Inflammatory macrophage treated with lipopolysaccharide for 4 hours (primary cell): ENCODE measurements at regions not wholly inside any gene's neighbourhood (a gene's known extent, or its start where the extent isn't known, plus 50 kb on each side); places are given as distances from the start of the nearest gene placed in this dataset.
A peak's percentile ranks its signal among the peaks of the same experiment; 100 is the strongest.

Source experiments
- DNase-seq: peaks from one replicate; pipeline ENCODE4 v3.0.0-alpha.2; 2020

DNA sequence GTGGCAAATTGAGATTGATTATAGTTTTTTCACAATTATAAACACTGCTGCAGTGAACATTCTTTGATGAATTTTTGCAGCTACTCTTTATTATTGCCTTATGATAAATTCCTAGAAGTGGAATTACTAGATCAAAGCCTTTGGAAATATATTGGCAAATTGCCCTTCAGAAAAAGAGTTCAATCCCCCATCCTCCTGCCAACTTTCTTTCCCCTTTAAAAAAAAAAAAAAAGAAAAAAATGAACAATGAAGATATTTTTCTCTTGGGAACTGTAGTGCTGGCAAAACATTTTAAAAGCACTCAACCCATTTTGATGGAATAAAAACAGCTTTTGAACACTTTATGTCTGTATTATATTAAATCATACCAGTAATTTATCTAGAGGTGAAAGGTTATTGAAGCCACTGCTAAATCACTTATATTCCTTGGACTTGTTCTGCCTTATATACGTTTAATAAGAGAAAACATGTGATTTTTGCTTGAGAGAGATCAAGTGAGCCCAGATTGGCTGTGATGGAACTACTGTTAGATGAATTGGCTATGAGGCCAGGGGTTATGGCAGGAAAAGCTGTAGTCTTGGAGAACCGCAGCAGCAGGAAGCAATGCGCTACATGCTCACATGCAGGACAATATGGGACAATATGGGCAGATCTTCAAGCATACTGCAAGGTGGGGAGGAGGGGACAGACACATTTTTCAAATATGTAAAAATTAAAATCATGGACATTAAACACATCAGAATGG is 212.8 kb upstream of the C2CD4B start:
- DNase-seq: no peak

DNA sequence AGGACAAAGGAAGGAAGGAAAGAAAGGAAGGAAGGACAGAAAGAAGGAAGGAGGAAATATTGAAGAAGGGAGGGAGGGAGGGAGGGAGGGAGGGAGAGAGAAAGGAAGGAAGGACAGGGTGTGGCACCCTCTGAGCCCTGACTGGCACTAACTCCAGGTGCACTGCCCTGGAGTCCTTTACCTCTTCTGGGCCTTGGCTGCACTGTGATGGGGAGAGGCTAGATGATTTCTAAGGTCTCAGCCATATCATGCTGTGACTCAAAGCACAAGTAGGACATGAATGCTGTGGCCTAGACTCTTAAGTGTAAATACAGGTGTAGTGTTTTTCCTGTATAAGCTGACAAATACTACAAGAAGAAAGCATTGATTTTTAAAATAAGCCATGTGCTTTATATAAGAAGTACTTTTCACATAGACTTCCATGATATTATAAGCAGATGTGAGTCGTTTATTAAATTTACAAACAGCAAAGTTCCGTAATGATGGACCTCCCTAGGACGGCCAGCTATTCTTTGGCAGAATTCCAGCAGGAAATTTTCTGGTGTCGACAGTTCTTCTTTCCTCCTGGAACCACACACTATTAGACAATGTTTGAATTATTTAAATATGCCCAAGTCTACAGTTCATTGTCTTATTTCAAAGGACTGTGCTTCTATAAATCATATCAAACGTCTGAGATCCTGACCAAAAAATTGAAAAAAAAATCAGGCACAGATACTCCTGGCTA is 213.8 kb upstream of the C2CD4B start:
- no peak for DNase-seq

DNA sequence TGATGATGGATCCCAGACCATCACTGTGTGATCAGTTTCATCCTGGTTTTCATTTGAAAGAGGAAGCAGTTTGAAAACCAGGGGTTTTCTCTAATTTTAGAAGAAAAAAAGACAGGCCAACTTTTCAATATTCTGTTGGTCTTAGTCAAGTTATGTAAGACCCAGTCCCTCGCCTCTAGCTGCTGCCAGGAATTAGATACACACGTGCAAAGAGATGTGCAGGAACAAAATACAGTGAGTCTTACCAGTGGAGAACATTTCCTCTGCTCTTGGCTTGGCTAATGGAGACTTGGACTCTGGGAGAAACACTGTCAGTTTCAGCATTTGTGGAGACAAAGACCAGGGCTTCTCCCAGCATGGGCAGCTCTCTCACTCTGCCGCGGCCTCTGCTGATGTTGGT is 214.9 kb upstream of the C2CD4B start:
- no peak for DNase-seq

DNA sequence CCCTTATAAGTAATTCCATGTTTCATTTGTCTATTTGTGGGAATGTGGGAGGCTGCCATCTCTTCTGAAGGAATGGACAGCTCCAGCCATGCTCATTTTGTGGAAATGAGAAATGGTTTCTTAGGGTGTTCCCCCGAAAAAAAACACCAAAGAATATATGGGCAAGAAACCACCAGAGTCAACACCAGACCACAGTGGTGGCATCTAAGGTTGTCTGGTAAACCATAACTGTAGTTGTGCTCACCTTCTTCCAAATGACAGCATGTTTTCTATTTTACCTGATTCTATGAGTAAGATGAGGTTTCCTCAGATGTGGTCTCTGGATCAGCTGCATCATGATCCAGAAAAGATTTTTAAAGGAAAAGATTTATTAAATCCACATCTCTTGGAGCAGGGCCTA is 217.0 kb upstream of the C2CD4B start:
- DNase-seq: no peak

DNA sequence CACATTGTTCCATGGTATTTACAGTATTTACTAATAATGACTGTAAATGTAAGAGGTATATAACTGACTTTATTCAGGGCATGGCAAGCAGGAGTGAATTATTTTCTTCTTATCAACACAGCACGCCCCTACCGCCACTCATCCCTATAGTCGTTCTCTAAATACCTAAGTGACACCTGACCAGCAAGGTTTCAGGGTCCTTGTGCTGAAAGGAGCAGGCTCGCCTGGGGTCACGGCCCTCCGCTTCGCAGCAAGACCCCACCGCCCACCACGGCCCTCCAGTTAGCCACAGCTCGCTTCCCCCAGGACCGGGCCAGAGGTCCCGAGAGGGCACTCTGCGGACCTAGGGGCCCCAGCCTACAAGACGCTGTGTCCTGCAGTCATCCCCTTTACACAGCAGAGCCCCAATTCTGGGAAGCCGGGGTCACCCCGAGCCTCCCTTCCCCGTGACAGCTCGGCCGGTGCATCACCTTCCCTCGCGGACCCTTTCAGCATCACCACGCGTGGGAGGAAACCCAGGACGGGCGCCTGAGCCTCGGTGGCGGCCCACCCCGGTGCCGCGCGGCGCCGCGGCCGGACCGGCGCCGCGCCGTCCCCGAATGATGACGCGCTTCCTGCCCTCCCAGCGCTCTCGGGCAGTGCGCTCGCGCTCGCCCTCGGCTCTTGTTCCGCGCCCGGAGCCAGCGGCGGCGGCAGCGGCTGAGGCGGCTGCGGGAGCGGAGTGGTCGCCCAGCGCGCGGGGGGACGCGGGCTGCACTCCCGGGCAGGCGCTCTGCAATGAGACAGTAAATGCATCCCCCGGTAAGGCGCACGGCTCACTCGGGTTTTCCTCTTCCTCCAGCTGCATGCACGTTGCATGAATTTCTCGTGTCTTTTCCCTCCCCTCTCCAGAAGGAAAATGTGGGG is 225.1 kb upstream of the C2CD4B start, which contains the start of gene TLN2:
TSS of gene TLN2 (plus strand) at position 666 of the 906 bp plus-strand sequence.
- peak; percentile 75 for DNase-seq

DNA sequence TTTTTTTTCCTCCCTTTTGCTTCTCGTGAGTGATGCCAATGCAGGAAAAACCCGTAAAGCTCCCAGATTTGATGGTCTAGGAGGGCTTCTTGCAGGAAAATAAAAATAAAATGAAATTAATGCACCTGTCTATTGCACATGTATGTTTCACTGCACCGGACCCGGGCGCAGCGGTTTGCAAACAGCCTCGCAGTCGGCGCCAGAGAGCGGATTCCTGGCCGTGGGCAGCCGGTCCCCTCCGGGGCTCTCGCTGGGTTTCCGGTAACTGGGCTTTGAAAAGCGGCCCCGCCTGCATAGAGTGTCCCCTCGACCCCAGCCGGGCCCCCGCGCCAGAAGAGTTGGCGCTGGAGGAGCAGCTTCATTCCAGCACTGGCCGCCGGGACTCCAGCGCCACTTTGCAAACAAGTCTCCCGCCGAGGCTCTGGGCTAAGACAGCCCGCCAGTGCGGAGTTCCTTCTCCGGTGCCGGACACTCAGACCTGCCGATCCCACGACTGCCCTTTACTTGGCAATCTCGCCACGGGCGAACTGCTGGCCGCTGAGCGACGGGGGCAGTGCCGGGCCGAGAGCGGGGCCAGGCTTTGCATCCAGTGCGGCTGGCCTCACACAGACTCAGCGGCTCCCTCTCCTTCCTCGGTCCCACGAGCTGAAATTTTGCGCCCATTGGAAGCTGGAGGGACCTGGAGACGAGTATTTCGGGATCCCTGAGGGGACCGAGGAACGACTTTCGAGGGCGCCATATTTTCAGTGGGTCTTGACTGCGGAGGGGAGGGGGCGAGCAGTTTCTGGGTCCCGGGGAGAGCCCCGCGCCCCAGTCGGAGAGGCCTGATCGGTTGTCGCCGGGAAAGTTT is 225.9 kb upstream of the C2CD4B start:
- peak; percentile 13 for DNase-seq

DNA sequence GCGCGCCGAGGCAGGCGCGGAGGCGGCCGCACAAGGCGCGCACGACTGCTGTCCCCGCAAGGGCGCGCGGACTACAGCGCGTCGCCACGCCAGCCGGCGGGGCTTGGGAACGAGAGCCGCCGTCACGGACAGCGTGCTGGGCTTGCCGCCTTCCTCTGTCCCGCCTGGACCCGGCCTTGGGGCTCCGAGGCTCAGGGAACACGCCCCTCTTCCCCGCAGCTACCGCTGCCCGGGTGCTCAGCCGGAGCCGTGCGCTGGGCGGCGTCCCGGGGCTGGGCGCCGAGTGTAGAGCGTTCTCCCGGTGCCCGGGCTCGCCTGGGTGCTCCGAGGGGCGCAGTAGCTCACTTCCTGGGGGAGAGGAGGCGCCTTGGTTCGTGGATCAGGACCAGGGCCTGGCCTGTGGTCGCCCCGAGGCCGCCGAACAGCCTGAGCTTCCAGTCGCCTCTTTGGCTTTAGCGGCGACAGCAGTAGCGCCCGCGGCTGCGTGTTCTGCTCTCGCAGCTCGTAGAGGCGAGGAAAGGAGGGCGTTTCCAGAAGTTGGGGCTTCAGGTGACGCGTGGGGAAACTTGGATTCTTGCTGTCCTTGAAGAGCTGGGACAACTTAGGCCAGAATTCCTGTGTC is 226.7 kb upstream of the C2CD4B start:
- peak; percentile 20 for DNase-seq

DNA sequence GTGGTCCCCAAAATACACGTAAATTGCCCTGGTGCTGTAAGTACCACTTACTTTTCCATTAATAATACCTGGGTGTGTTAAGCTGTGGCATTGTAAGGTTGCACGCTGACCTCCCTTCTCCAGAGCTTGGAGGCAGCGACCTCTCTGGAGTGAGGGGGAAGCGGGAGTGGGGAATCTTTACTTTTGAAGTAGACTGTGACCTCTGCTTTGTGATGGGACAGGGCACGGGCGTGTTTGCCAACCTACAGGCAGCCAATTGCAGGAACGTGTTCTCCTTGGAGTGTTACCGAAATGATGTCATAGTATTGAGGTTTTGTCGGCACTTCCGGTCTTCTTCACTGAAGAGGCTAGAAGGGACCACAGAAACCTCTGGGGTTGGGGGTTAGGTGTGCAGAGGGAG is 227.3 kb upstream of the C2CD4B start:
- peak; percentile 6 for DNase-seq

DNA sequence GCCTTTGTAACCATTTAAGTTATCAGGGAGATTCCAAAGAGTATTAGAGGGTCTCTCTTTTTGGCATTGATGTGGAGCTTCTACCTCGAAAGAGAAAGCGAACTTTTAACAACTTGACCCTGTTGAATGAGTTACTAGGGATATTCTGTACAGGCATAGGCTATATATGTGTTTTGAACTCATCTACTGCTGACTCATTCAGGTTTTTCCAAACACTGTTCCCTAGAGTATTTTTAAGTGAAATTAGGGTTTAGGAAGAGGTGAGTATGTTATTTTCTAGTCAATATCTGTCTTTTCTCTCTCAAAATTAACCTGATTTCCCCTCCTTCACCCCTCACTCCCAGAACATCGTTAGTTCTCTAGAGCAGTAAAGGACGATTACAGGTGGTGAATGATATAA is 228.1 kb upstream of the C2CD4B start:
- no peak for DNase-seq

DNA sequence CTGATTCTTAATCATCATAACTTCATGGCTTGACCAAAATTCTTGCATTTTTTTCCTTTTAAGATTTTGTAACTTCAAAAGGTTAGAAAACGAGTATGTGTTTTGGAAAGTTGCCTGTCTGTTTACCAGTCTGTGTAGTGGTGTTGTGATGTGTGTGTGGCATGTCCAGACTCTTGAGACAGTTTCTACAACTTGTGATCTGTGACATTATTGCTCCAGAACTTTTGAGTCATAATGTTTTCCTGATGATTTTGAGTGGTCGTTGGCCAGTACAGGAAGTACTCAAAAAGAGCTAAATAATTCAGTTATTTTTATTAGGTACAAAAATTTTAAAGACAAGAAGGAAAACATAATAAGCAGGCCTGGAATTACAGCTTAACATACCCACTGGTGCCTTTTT is 229.0 kb upstream of the C2CD4B start:
- DNase-seq: no peak

DNA sequence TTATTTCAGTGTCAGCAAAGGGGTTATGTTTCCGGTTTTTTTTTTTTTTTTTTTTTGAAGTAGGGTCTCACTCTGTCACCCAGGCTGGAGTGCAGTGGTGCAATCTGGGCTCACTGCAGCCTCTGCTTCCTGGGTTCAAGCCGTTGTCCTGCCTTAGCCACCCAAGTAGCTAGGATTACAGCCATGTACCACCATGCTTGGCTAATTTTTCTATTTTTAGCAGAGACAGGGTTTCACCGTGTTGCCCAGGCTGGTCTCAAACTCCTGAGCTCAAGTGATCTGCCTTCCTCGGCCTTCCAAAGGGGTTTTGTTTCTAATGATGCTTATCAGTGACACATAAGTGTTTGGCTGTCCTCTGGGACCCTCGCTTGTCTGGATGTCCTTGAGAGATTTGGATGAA is 235.7 kb upstream of the C2CD4B start:
- DNase-seq: no peak

DNA sequence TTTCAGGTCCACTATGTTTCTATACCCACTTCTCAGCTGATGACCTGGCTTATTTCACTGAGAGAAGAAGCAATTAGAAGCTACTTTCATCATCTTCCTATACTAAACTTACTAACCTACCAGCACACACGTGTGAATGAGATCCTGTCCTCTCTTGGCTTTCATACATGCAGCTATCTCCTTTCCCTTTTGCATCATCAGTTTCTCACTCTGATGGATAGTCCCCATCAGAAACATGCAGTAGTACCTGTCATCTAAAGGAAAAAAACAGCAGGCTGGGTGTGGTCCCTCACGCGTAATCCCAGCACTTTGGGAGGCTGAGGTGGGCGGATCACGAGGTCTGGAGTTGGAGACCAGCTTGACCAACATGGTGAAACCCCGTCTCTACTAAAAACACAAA is 237.6 kb upstream of the C2CD4B start:
- DNase-seq: no peak

DNA sequence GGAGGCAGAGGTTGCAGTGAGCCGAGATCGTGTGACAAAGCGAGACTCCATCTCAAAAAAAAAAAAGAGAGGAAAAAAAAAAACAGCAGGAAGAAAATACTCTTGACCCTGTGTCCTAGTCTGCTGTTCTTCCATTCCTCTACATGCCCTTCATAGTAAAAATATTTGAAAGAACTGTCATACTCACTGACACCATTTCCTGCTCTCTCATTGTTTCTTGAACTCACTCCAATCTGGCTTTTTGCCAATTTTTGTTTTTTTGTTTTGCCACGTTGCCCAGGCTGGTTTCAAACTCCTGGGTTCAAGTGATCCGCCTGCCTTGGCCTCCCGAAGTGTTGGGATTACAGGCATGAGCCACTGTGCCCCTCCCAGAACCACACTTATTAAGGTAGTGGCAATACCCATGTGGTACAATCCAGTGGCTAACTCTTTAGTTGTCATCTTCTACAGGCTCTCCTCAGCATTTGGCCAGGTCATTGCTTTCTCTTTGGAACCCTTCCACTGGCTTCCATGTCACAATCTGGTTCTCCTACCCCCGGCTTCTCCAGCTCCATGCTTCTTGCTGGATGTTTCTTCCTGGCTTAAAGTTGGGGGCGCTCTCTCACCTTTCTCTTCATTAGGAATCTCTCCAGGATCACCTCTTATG is 238.2 kb upstream of the C2CD4B start:
- no peak for DNase-seq

DNA sequence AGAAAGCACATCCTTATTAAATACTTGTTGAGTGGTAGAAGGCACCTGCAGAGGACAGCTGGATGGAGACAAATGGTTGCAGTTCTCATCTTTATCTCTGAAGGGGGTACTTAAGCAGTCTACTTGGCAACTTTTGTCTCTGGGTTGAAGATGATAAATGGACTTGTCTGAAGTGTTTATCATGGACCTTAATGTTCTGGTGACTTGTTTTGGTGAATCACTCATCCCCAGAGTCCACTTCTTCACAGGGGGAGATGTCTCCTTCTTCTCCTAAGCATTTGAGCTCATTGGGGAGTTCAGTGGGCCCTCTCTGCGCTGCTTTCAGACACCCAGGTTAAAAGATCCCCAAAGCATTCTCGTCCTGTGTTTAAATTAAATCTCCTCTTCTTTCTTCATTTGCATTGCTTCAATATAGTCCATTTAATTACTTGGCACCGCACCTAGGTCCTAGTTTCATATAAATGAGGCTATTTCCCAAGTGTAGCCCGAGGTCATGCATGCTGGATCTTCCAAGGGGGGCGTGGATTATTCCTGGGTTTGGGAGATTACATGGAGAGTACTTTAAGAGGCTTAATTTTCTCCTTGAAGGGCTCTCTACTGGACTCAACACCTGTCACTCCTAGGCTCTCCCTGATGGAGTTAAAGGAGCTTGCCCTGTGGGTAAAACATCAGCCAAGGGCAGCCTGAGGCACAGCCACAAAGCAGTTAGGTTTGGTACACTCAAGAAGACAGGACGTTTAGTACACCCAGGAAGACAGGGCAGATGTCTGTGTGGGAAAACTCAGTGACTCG is 239.3 kb upstream of the C2CD4B start:
- DNase-seq: no peak

DNA sequence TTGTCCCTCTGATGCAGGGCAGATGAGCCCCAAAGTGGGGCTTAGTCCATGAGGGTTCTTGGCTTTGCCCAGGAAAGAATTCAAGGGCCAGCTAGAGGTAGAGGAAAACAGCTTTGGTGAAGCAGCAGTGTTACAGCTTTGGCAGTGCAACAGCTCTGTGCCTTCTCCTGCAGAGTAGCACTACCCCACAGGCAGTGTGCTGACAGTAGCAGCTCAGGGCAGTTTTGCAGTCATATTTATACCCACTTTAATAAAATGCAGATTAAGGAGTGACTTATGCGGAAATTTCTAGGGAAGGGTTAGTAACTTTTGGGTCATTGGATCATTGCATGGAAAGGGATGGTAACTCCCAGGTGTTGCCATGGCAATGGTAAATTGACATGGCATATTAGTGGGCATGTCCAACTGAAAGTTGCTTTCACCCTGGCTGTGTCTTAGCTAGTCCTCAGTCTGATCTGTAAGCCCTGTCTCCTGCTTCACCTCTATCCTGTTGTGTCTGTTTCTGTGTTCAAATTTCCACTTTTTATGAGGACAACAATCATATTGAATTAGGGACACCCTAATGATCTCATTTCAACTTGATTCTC is 241.3 kb upstream of the C2CD4B start:
- DNase-seq: no peak

DNA sequence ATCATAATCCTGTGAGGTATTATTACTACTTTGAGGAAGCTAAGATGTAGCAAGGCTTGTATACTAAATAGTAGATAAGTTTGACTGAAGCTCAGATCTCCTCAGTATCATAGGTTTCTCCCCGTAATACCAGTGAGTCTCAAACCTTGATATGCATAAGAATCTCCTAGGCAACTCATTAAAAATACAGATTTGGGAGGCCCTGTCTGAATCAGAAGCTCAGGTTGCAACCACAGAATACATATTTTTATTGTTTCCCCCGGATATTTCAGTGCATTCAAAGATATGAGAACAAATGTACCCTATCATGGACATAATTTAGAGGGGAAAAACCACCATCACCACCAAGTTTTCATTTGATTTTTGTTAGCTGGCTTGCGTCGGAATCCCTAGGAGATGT is 242.1 kb upstream of the C2CD4B start:
- DNase-seq: no peak

DNA sequence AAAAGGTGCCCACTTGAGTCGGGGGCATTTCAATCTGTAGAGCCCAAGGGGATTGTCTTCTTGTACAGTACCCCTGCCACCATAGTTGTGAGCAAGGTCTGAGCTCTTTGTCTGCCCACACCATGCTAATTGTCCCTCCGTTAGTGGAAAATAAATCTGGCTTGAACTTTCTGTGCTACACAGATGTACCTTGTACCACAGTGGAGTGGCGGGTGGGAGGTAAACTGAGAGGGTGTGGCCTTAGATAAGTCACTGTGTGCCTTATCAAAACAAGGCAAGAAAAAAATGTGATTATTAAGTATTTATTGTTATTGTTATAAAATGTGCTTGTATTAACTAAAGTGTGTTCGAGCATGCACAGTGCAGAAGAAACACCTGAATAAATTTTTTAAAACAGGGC is 242.9 kb upstream of the C2CD4B start:
- no peak for DNase-seq

DNA sequence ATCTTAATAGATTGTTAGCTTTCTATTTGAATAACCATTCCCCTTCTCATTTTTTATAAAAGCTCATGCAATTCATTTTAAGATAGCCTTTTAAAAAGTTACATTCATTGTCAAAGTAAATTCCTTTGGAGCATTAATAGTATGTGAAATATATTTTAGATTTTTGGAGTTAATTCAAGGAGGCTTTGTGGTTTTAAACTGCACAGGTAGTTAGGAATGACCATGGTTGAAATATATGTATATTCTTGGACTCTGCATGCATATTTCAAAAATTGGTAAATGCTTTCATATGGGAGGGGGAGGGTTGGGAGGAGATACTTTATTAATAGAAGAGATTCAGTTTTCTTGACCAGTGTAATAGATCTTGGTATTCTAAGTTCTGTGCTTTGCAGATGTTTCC is 244.4 kb upstream of the C2CD4B start:
- DNase-seq: no peak

DNA sequence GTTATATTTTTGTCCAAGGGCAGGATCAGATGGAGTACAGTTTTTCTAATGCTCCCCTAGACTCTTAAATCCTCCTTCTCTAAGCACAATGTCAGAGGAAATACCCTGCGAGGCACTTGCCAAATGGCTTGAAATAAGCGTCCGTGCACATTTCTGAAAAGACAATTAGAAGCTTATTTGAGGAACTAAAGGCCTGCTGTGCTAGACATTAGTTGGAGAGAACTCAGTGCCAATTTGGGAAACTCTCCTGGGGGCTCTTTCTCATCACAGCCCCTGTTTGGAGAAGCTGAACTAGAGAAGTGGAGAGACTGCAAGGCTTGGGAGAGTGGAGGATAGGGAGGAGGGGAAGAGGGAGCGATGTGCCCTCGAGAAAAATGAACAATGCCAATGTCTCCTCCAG is 247.6 kb upstream of the C2CD4B start:
- DNase-seq: no peak

DNA sequence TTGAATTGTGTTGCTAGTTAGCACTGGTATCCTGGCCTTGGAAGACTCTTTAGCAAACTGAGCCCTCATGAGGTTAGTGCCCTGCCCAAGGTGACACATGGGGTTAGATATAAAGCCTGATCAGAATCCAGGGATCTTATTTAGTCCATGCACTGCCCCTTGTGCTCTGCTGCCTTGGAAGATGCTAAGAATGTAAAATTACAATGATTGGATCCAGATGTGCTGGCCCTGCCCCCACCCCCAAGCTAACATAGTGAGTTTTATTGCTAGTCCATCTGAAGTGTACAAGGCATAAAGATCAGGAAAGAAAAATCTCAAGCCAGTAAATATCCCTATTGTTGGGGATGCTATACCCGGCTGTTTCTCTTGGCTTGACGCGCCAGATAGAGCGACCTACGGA is 248.1 kb upstream of the C2CD4B start:
- no peak for DNase-seq
